ENCODE measurements at regions not wholly inside any gene's neighbourhood (a gene's known extent, or its start where the extent isn't known, plus 50 kb on each side); places are given as distances from the start of the nearest gene placed in this dataset.

DNA sequence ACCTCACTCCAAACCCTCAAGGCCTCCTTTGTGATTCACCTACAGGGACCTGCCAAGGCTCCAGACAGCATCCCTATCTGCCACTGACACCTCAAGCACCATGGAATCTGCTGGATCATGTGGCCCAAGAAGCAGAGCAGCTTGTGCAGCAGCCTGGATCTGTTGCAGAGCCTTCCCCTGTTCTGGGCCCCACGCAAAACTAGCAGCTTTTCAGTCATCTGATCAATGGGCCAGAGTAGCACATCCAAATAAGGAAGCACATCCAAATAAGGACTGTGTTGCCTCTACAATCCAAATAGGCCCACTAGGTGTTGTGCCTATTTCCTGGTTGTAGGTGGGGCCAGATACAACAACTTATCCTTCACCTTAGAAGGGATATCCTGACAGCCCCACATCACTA lies 97.1 kb upstream of the GNAO1 start:
- Histone ChIP-seq H3K36me3 (no peaks in the 10 kb centered on the region), H3K27me3 (no peaks in the 10 kb centered on the region), H3K4me3 (no peak overlapping the region), H3K27ac (no peak overlapping the region), H3K9me3 (no peaks in the 10 kb centered on the region), H3K4me1 (no peaks in the 10 kb centered on the region)
- ATAC-seq (no peak), DNase-seq (no peak)
- intact Hi-C loops (cut with DNase I): no loop called here
- TF ChIP-seq, protein P1, sequence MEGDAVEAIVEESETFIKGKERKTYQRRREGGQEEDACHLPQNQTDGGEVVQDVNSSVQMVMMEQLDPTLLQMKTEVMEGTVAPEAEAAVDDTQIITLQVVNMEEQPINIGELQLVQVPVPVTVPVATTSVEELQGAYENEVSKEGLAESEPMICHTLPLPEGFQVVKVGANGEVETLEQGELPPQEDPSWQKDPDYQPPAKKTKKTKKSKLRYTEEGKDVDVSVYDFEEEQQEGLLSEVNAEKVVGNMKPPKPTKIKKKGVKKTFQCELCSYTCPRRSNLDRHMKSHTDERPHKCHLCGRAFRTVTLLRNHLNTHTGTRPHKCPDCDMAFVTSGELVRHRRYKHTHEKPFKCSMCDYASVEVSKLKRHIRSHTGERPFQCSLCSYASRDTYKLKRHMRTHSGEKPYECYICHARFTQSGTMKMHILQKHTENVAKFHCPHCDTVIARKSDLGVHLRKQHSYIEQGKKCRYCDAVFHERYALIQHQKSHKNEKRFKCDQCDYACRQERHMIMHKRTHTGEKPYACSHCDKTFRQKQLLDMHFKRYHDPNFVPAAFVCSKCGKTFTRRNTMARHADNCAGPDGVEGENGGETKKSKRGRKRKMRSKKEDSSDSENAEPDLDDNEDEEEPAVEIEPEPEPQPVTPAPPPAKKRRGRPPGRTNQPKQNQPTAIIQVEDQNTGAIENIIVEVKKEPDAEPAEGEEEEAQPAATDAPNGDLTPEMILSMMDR (IDR thresholded peaks at IDR 0.05): no peak

DNA sequence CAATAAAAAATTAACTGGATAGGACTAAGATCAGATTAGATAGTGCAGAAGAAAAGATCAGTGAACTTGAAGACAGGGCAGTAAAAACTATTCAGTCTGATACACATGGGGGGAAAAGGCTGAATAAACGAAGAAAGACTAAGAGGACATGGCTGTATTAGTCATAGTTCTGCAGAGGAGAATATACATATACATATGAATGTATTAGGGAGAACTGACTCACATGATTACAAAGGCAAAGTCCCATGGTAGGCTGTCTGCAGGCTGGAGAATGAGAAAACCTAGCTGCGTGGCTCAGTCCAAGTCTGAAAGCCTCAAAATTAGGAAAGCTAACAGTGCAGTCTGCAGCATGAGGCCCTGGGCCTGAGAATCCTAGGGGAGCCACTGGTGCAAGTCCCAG lies 98.2 kb upstream of the GNAO1 start:
- no peaks in the 10 kb centered on the region for H3K9me3 ChIP-seq
- H3K27me3 ChIP-seq: no peaks in the 10 kb centered on the region
- H3K4me3 ChIP-seq: no peak overlapping the region
- ATAC-seq (no peak), DNase-seq (no peak)
- TF ChIP-seq, protein P1 (IDR thresholded peaks at IDR 0.05): no peak
- H3K4me1 ChIP-seq: no peaks in the 10 kb centered on the region
- intact Hi-C loops (cut with DNase I): no loop called here
- H3K36me3 ChIP-seq: no peaks in the 10 kb centered on the region
- no peak overlapping the region for H3K27ac ChIP-seq

DNA sequence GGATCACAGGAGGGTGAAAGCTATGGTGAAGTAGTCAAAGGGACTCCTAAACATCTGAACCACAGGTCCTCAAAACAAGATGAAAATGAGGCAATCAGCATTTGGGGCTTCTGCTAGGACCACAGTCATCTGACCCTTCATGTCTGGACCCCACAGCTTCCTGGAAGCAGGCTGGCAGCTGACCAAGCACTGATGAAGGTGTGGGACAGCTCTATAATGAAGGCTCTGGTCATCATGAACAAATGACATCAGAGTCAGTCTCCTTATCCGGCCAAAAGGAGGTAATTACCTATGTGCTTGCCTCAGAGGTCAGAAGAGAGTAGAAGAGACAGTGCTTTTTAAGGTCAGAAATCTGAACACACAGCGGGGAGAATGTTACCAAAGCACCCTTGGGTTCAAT lies 101.2 kb upstream of the GNAO1 start:
- TF ChIP-seq, protein P1 (IDR thresholded peaks at IDR 0.05): no peak
- Histone ChIP-seq H3K36me3 (no peaks in the 10 kb centered on the region), H3K4me3 (no peak overlapping the region), H3K27me3 (no peaks in the 10 kb centered on the region), H3K9me3 (no peaks in the 10 kb centered on the region), H3K27ac (no peak overlapping the region), H3K4me1 (no peaks in the 10 kb centered on the region)
- no peak for ATAC-seq
- intact Hi-C loops (cut with DNase I): no loop called here
- no peak for DNase-seq

DNA sequence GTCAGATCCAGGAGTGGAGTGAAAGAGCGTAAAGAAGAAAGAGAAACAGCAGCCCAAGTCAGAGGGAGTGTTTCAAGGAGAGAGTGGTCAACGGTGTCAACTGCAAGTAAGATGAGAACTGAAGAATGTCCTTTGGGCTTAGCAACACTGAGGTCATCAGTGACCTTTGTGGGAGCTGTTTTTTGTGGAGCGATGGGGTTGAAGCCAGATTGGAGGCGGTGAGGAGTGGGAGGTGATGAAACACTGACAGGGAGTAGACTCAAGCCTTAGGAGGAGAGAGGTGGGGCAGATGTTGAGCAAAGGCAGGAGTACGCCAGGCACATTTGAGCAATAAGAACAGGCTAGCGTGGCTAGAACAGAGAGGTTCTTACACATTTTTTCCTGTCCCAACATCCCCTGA lies 103.7 kb upstream of the GNAO1 start:
- ATAC-seq: no peak
- Histone ChIP-seq H3K27me3 (no peaks in the 10 kb centered on the region), H3K36me3 (no peaks in the 10 kb centered on the region), H3K4me3 (no peak overlapping the region), H3K4me1 (no peaks in the 10 kb centered on the region), H3K27ac (no peak overlapping the region), H3K9me3 (no peaks in the 10 kb centered on the region)
- no peak for DNase-seq
- intact Hi-C loops (cut with DNase I): no loop called here
- TF ChIP-seq, protein P1 (IDR thresholded peaks at IDR 0.05): no peak

DNA sequence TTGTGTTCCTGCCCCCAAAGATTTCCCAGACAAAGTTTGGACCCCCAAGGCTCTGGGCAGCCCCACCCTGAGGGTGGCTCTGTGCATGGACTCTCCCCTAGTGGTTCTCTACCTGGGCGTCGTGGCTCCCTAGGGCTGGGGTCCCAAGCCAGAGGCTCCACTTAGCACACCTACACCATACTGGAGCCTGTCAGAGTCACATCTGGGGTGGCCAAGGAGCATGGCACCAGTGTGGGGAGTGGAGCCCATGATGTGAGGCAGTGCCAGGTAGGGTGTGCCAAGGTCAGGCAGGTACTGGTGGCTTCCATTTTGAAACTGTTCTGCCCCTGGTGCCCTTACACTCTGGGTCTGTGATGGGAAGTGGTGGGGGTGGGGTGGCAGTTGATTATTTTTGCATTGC lies 109.9 kb upstream of the GNAO1 start:
- no peaks in the 10 kb centered on the region for H3K4me1 ChIP-seq
- no peaks in the 10 kb centered on the region for H3K9me3 ChIP-seq
- H3K36me3 ChIP-seq: no peaks in the 10 kb centered on the region
- DNase-seq (no peak), ATAC-seq (peak; percentile 23)
- H3K27me3 ChIP-seq: no peaks in the 10 kb centered on the region
- intact Hi-C loops (cut with DNase I): no loop called here
- H3K4me3 ChIP-seq: no peak overlapping the region
- TF ChIP-seq, protein P1 (IDR thresholded peaks at IDR 0.05): no peak
- no peak overlapping the region for H3K27ac ChIP-seq

DNA sequence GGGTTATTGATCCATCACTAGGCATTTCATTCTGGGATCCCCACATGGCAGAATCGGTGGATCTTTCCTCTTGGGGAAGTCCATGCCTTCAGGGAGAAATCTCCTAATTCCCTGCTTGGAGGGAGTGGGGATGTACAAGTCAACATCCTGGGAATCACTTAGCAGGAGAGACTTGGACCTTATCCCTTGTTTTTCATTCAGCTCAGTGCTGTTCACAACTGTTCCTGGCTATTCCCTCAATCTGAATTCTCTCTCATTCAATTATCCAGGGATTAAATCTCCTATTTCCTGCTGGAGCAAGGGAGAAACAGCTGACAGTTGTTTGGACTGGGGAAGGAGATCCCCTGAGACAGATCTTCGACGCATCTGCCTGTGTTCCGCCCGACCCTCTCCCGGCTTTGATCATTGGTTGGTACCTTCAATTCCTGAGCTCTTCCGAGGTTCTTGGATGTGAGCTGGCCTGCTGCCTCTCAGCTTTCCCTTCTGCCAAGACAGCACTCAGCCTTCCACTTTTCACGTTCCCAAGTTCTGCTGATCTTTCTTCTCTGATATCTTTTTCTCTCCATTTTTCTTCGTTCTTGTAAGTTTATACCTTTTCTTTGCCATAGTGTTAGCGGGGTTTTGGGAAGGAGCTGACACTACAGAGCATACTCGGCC lies 115.4 kb upstream of the GNAO1 start:
- intact Hi-C loops (cut with DNase I): no loop called here
- TF ChIP-seq, protein P1 (IDR thresholded peaks at IDR 0.05): no peak
- H3K27ac ChIP-seq: no peak overlapping the region
- no peaks in the 10 kb centered on the region for H3K27me3 ChIP-seq
- H3K36me3 ChIP-seq: no peaks in the 10 kb centered on the region
- no peak for DNase-seq
- no peak overlapping the region for H3K4me3 ChIP-seq
- no peaks in the 10 kb centered on the region for H3K4me1 ChIP-seq
- ATAC-seq: no peak
- H3K9me3 ChIP-seq: no peaks in the 10 kb centered on the region
